HepG2 (cell line): ENCODE measurements at regions not wholly inside any gene's neighbourhood (a gene's known extent, or its start where the extent isn't known, plus 50 kb on each side); places are given as distances from the start of the nearest gene placed in this dataset.

Experiments
- ATAC-seq: fragments of 200-7000 bp; cut with Tn5 transposase; 3 replicates; pipeline ENCODE4 v1.9.1; 2020; ENCODE audit warnings: mild to moderate bottlenecking, moderate library complexity
- BruUV-seq: library from RNA; stranded (reverse); fragments of 400-500 nt; replicated peaks from 2 replicates; lab custom pipeline; 2021; lab: Mats Ljungman, UMichigan
- CTCF ChIA-PET: fragments of 300-600 bp; formaldehyde crosslinking; extraction: SDS; loops from one replicate; lab custom pipeline; 2021; ENCODE audit warnings: low total read pairs, inconsistent platforms, low intra/inter-chr PET ratio; lab: Yijun Ruan, JAX
- POLR2A ChIA-PET: fragments of 350-600 bp; sonication (Branson Sonifier 250); formaldehyde crosslinking; loops from one replicate; lab custom pipeline; 2020; ENCODE audit warnings: antibody characterized with exemption, inconsistent platforms; lab: Yijun Ruan, JAX
- DNase-seq: peaks from one replicate; pipeline ENCODE4 v3.0.0-alpha.2; 2015; ENCODE audit warnings: low spot score
- FAIRE-seq: peaks from 3 replicates; lab custom pipeline; 2011; peaks lifted over from hg19 to GRCh38; lab: Jason Lieb, UNC
- H2AFZ ChIP-seq: one replicate; pipeline ENCODE4 v1.6.1; 2011; ENCODE audit warnings: low read length, inconsistent platforms
- H3K27ac ChIP-seq: fragments of 300-600 bp; 3 replicates; pipeline ENCODE4 v1.8.0; 2011; ENCODE audit warnings: mixed run types, mild to moderate bottlenecking, mixed read lengths, low read length, inconsistent platforms; ENCODE audit not compliant: insufficient read depth; ENCODE audit errors: extremely low read length
- H3K27me3 ChIP-seq, 2 experiments: fragments of 200-600 bp in 1 of 2; 2 replicates in 1 of 2; 3 replicates in 1 of 2; pipeline versions ENCODE4 v1.6.0 to v1.8.0; 2011; ENCODE audit warnings: low read length in 2 of 2, mild to moderate bottlenecking in 2 of 2, moderate library complexity in 2 of 2, inconsistent platforms in 1 of 2; ENCODE audit not compliant: insufficient read depth in 2 of 2, control insufficient read depth in 1 of 2
- H3K36me3 ChIP-seq, 2 experiments: fragments of 200-600 bp in 1 of 2; replicated peaks in 1 of 2; 2 replicates in 1 of 2; 3 replicates in 1 of 2; pipeline versions ENCODE4 v1.5.1 to v1.8.0; 2011; ENCODE audit warnings: low read length in 2 of 2, inconsistent platforms in 1 of 2; ENCODE audit not compliant: insufficient read depth in 2 of 2, control insufficient read depth in 1 of 2
- H3K4me1 ChIP-seq: 2 replicates; pipeline ENCODE4 v1.5.1; 2012; ENCODE audit warnings: low read length, inconsistent platforms; ENCODE audit not compliant: insufficient read depth
- H3K4me2 ChIP-seq: 2 replicates; pipeline ENCODE4 v1.6.0; 2011; ENCODE audit warnings: low read depth, low read length, inconsistent platforms
- H3K4me3 ChIP-seq, 3 experiments: fragments of 200-600 bp in 1 of 3; sonication (generic), shearing (Covaris generic) in 1 of 3; replicated peaks in 1 of 3; 2 replicates each; pipeline ENCODE4 v1.5.1; 2011 to 2016; ENCODE audit warnings: low read length in 3 of 3, inconsistent platforms in 2 of 3, low read depth in 2 of 3, mild to moderate bottlenecking in 2 of 3, control low read depth in 1 of 3, mixed read lengths in 1 of 3; ENCODE audit not compliant: insufficient read depth in 1 of 3
- H3K79me2 ChIP-seq: one replicate; pipeline ENCODE4 v1.6.1; 2011; ENCODE audit warnings: low read length, inconsistent platforms; ENCODE audit not compliant: insufficient read depth
- H3K9ac ChIP-seq: 2 replicates; pipeline ENCODE4 v1.6.0; 2011; ENCODE audit warnings: mild to moderate bottlenecking, low read depth, low read length, inconsistent platforms; ENCODE audit not compliant: insufficient read depth
- H3K9me3 ChIP-seq: 2 replicates; pipeline ENCODE4 v1.5.1; 2012; ENCODE audit warnings: mild to moderate bottlenecking, low read length
- H4K20me1 ChIP-seq: 2 replicates; pipeline ENCODE4 v1.6.0; 2011; ENCODE audit warnings: inconsistent platforms, mild to moderate bottlenecking, low read length, moderate library complexity; ENCODE audit not compliant: insufficient read depth
- BCL3 ChIP-seq: sonication (generic); formaldehyde crosslinking; IDR thresholded peaks from 2 replicates; pipeline ENCODE4 v1.5.1; 2020; ENCODE audit warnings: mild to moderate bottlenecking, missing genetic modification reagents, moderate library complexity
- CSRNP2 ChIP-seq: sonication (generic); formaldehyde crosslinking; conservative IDR thresholded peaks from 2 replicates; pipeline ENCODE4 v1.8.0; 2022; ENCODE audit warnings: low read depth, missing genetic modification reagents
- DR1 ChIP-seq: sonication (generic); formaldehyde crosslinking; IDR thresholded peaks from 2 replicates; pipeline ENCODE4 v1.8.0; 2021; ENCODE audit warnings: mild to moderate bottlenecking, missing genetic modification reagents, inconsistent platforms
- FOXO4 ChIP-seq: sonication (generic); formaldehyde crosslinking; conservative IDR thresholded peaks from 2 replicates; pipeline ENCODE4 v1.8.1; 2023; ENCODE audit warnings: missing genetic modification reagents
- HDAC1 ChIP-seq: sonication (generic); formaldehyde crosslinking; IDR thresholded peaks from 2 replicates; pipeline ENCODE4 v1.5.1; 2020; ENCODE audit warnings: mild to moderate bottlenecking, missing genetic modification reagents
- HMG20B ChIP-seq: conservative IDR thresholded peaks from 2 replicates; pipeline ENCODE4 v1.6.1; 2016; ENCODE audit warnings: missing genetic modification reagents, missing compliant biosample characterization
- HMGA1 ChIP-seq: sonication (generic); formaldehyde crosslinking; conservative IDR thresholded peaks from 2 replicates; pipeline ENCODE4 v1.4.0; 2020; ENCODE audit warnings: missing genetic modification reagents
- RNF2 ChIP-seq: fragments of 450-650 bp; conservative IDR thresholded peaks from 2 replicates; pipeline ENCODE4 v1.6.1; 2016; ENCODE audit warnings: low read depth
- TERF1 ChIP-seq: sonication (generic); formaldehyde crosslinking; IDR thresholded peaks from 2 replicates; pipeline ENCODE4 v1.8.0; 2022; ENCODE audit warnings: mild to moderate bottlenecking, missing genetic modification reagents, moderate library complexity
- ZBTB46 ChIP-seq: sonication (generic); formaldehyde crosslinking; IDR thresholded peaks from 2 replicates; pipeline ENCODE4 v1.4.0; 2020; ENCODE audit warnings: mild to moderate bottlenecking, missing genetic modification reagents, borderline replicate concordance
- ZNF264 ChIP-seq: sonication (generic); formaldehyde crosslinking; IDR thresholded peaks from 2 replicates; pipeline ENCODE4 v1.4.0; 2020; ENCODE audit warnings: missing genetic modification reagents
- ZNF713 ChIP-seq: sonication (generic); formaldehyde crosslinking; IDR thresholded peaks from 2 replicates; pipeline ENCODE4 v1.4.0; 2020; ENCODE audit warnings: mild to moderate bottlenecking, missing genetic modification reagents
- ZXDC ChIP-seq: sonication (generic); formaldehyde crosslinking; IDR thresholded peaks from 2 replicates; pipeline ENCODE4 v1.5.0; 2020; ENCODE audit warnings: mild to moderate bottlenecking, missing genetic modification reagents
- WGBS: methylation state at CpG from one replicate; pipeline ENCODE4 v1.1.6; 2017; ENCODE audit warnings: low lambda C conversion rate; 5-methylcytosine and 5-hydroxymethylcytosine counted together
- in situ Hi-C: cut with HindIII; loops from 2 replicates; pipeline ENCODE4 v1.10.0; 2017; ENCODE audit warnings: low pct_unique_long_range_greater_than_20kb; ENCODE audit not compliant: extremely low pct_ligation_motif_present
- intact Hi-C: fragments of 100-400 bp; cut with micrococcal nuclease; formaldehyde crosslinking; loops from one replicate; pipeline ENCODE4 v1.10.0; 2022; ENCODE audit not compliant: unreplicated experiment

- in situ Hi-C loops (loop anchor here (5.0 to 10.0 kb wide), 2 partner anchors 65 to 92 kb away; no protein-coding TSS in a partner anchor), intact Hi-C loops (no loop called here)
- POLR2A ChIA-PET: no interaction called here
- Histone ChIP-seq H3K9me3 (no peaks in the 10 kb centered on the region), H3K4me2 (no peak overlapping the region), H3K9ac (no peak overlapping the region), H3K27ac (no peak overlapping the region), H3K79me2 (no peaks in the 10 kb centered on the region), H3K4me3 (no peak overlapping the region), H2AFZ (no peak overlapping the region), H3K4me1 (peaks cover 20% of the 10 kb centered on the region), H4K20me1 (no peaks in the 10 kb centered on the region), H3K36me3 (no peaks in the 10 kb centered on the region), H3K27me3 (peaks cover 4 to 18% of the 10 kb centered on the region in 2 experiments)
- BruUV-seq: no TSS peak
- 60% methylated on average over 22 of the region's 23 CpGs for WGBS
- no peak for DNase-seq
- no peak for FAIRE-seq
- ATAC-seq: no peak
- CTCF ChIA-PET: no interaction called here
- no peak for TF ChIP-seq CSRNP2 (CRISPR knock-in tag)
- no peak for TF ChIP-seq RNF2
- no peak for TF ChIP-seq HDAC1 (CRISPR knock-in tag)
- no peak for TF ChIP-seq ZXDC (CRISPR knock-in tag)
- TF ChIP-seq TERF1 (CRISPR knock-in tag): no peak
- no peak for TF ChIP-seq HMGA1
- TF ChIP-seq ZBTB46 (CRISPR knock-in tag): no peak
- no peak for TF ChIP-seq ZNF264 (CRISPR knock-in tag)
- TF ChIP-seq FOXO4 (CRISPR knock-in tag): no peak
- TF ChIP-seq DR1 (CRISPR knock-in tag): no peak
- TF ChIP-seq BCL3 (CRISPR knock-in tag): no peak
- TF ChIP-seq HMG20B: no peak
- no peak for TF ChIP-seq ZNF713 (CRISPR knock-in tag)
These were observed 53.9 kb downstream of the SMIM38 start for GRCh38 chr11:69209421-69210309.
